HUES48 (cell line): ENCODE measurements at regions not wholly inside any gene's neighbourhood (a gene's known extent, or its start where the extent isn't known, plus 50 kb on each side); places are given as distances from the start of the nearest gene placed in this dataset.

ENCODE experiments used
- H3K27ac ChIP-seq: one replicate; pipeline ENCODE4 v1.7.0; 2013; ENCODE audit warnings: low read depth, low read length, inconsistent platforms
- H3K27me3 ChIP-seq: 2 replicates; pipeline ENCODE4 v1.6.1; 2013; ENCODE audit warnings: mild to moderate bottlenecking, low read length; ENCODE audit not compliant: control insufficient read depth, insufficient read depth
- H3K36me3 ChIP-seq: 2 replicates; pipeline ENCODE4 v1.6.1; 2013; ENCODE audit warnings: low read length; ENCODE audit not compliant: control insufficient read depth, insufficient read depth
- H3K4me1 ChIP-seq: 2 replicates; pipeline ENCODE4 v1.6.1; 2013; ENCODE audit warnings: mild to moderate bottlenecking, low read length; ENCODE audit not compliant: control insufficient read depth, insufficient read depth
- H3K4me3 ChIP-seq: 2 replicates; pipeline ENCODE4 v1.5.1; 2013; ENCODE audit warnings: mild to moderate bottlenecking, low read depth, low read length
- H3K9ac ChIP-seq: 2 replicates; pipeline ENCODE4 v1.6.1; 2013; ENCODE audit warnings: mild to moderate bottlenecking, low read depth, low read length, moderate library complexity
- H3K9me3 ChIP-seq: 2 replicates; pipeline ENCODE4 v1.6.1; 2013; ENCODE audit warnings: low read length; ENCODE audit not compliant: control insufficient read depth, insufficient read depth

GRCh38 chr5:60195083-60195482 lies 301.6 kb upstream of the PDE4D start:
- H3K36me3 ChIP-seq, result no peaks in the 10 kb centered on the region
- no peak overlapping the region for H3K9ac ChIP-seq
- no peaks in the 10 kb centered on the region for H3K4me1 ChIP-seq
- no peaks in the 10 kb centered on the region for H3K9me3 ChIP-seq
- no peaks in the 10 kb centered on the region for H3K27me3 ChIP-seq
- no peak overlapping the region for H3K27ac ChIP-seq
- H3K4me3 ChIP-seq, result no peak overlapping the region

- no peaks in the 10 kb centered on the region for H3K36me3 ChIP-seq
- no peaks in the 10 kb centered on the region for H3K27me3 ChIP-seq
- H3K27ac ChIP-seq, result no peak overlapping the region
- no peak overlapping the region for H3K4me3 ChIP-seq
- no peak overlapping the region for H3K9ac ChIP-seq
- H3K4me1 ChIP-seq, result no peaks in the 10 kb centered on the region
- no peaks in the 10 kb centered on the region for H3K9me3 ChIP-seq
These were observed 291.9 kb upstream of the PDE4D start for GRCh38 chr5:60185231-60186099.

GRCh38 chr5:60184606-60185005 lies 291.1 kb upstream of the PDE4D start:
- Histone ChIP-seq H3K4me1 (no peaks in the 10 kb centered on the region), H3K36me3 (no peaks in the 10 kb centered on the region), H3K27ac (no peak overlapping the region), H3K4me3 (no peak overlapping the region), H3K9me3 (no peaks in the 10 kb centered on the region), H3K9ac (no peak overlapping the region), H3K27me3 (no peaks in the 10 kb centered on the region)

DNA sequence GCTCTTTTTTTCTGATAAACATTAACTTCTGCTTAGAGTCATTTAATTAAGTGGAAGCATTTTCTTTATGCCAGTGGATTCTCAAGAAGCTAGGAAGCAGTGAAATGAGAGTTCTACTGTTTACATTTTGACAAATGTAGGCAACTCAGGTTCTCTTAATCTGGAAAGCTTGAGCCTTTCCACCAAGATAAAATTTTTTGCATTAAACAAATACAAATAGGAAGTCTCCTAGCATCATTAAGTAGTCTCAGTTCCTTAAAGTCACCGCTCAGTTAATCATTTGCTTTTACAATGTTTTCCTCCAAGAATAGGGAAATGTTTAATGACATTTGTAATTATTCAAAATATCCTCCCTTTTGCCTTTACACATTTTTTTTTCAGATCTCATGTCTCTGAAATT lies 290.4 kb upstream of the PDE4D start:
- Histone ChIP-seq H3K4me3 (no peak overlapping the region), H3K9ac (no peak overlapping the region), H3K36me3 (no peaks in the 10 kb centered on the region), H3K4me1 (no peaks in the 10 kb centered on the region), H3K27ac (no peak overlapping the region), H3K9me3 (no peaks in the 10 kb centered on the region), H3K27me3 (no peaks in the 10 kb centered on the region)

DNA sequence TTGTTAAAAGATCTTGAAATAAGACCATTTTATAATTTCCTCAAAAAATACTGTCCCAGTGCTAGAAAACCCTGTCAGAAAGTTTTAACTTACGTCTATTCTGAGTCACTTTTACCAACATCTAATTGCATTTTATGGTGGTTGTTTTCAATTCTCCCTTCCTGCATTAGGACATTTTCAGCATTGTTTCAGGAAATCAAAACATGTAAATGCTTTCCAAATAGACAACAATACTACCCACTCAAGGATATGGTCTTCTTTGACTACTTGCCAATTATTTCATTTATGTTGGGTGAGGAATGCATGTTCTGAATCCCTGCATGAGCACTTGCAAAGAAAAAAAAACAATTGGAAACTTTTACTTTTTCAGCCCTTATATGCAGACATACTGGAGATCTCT lies 284.6 kb upstream of the PDE4D start:
- no peaks in the 10 kb centered on the region for H3K36me3 ChIP-seq
- no peak overlapping the region for H3K9ac ChIP-seq
- no peak overlapping the region for H3K4me3 ChIP-seq
- no peak overlapping the region for H3K27ac ChIP-seq
- no peaks in the 10 kb centered on the region for H3K9me3 ChIP-seq
- H3K27me3 ChIP-seq, result no peaks in the 10 kb centered on the region
- H3K4me1 ChIP-seq, result no peaks in the 10 kb centered on the region

- no peak overlapping the region for H3K27ac ChIP-seq
These were observed 284.1 kb upstream of the PDE4D start for GRCh38 chr5:60177596-60177995.

DNA sequence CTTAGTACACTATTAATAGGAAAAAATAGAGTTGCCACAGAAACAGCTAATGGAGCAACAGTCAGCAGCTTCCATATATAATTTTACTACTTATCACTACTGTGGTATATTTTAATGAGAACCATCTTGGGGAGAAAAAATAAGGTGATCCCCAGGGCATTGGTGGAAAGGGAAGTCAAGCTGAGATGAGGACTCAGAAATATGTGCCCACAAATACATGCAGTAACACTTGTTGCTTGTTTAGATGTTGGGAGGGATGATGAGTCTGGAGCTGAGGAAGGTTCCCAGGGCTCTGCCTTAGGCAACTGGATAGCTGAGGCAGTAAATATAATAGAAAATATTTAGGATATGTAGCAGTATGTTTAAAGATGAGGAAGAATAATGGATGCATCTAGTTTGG lies 280.1 kb upstream of the PDE4D start:
- Histone ChIP-seq H3K4me1 (peaks cover 4% of the 10 kb centered on the region; the same call in 1 of the 2 replicates), H3K9me3 (no peaks in the 10 kb centered on the region), H3K27me3 (no peaks in the 10 kb centered on the region), H3K36me3 (no peaks in the 10 kb centered on the region), H3K27ac (no peak overlapping the region), H3K9ac (no peak overlapping the region), H3K4me3 (no peak overlapping the region)

More at GRCh38 chr5:60177596-60177995, 284.1 kb upstream of the PDE4D start:
- Histone ChIP-seq H3K4me1 (peaks cover 3% of the 10 kb centered on the region; the same call in 1 of the 2 replicates), H3K4me3 (no peak overlapping the region), H3K27me3 (no peaks in the 10 kb centered on the region), H3K36me3 (no peaks in the 10 kb centered on the region), H3K9me3 (no peaks in the 10 kb centered on the region), H3K9ac (no peak overlapping the region)

DNA sequence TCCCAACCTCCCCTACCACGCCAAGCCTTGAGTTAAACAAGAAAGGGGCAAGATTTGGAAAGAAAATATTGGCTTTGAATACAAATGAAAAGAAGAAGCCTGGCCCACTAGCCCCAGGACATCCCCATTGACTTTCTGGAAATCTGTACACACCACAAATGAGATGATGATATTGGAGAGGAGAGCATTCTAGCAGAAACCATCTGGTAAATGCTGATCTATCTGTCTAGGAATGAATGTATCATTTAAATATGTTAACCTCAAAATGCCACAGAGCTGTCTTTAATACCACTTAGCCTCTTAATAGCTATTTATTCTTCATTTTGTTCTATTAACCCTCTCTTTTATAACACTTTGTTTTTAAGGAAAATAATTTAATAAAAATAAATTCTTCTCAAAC lies 270.2 kb upstream of the PDE4D start:
- H3K27ac ChIP-seq, result no peak overlapping the region
- no peaks in the 10 kb centered on the region for H3K36me3 ChIP-seq

DNA sequence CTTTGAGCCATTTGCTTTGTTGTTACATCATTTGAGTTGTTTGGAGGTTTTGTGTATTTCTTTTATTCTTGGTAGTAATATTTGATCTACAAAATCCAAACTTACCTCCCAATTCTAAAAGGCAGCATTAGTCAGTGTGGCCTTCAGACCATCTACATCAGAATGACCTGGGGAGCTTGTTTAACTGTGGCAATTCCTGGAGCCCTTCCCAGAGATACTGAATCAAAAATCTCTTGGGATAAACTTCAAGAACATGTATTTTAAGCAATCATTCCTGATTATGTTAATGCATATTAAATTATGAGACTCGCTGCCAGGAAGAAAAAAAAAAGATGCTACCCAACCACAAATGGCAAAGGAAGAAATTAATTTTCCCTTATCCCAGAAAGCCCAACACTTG lies 268.9 kb upstream of the PDE4D start:
- no peaks in the 10 kb centered on the region for H3K36me3 ChIP-seq
- H3K9ac ChIP-seq, result no peak overlapping the region
- no peaks in the 10 kb centered on the region for H3K9me3 ChIP-seq
- H3K4me3 ChIP-seq, result no peak overlapping the region
- no peaks in the 10 kb centered on the region for H3K27me3 ChIP-seq
- H3K4me1 ChIP-seq, result no peaks in the 10 kb centered on the region
- no peak overlapping the region for H3K27ac ChIP-seq

More for the DNA sequence above, 270.2 kb upstream of the PDE4D start:
- no peaks in the 10 kb centered on the region for H3K9me3 ChIP-seq
- no peaks in the 10 kb centered on the region for H3K27me3 ChIP-seq
- H3K4me3 ChIP-seq, result no peak overlapping the region
- H3K4me1 ChIP-seq, result no peaks in the 10 kb centered on the region
- no peak overlapping the region for H3K9ac ChIP-seq

GRCh38 chr5:60161340-60161934 lies 267.9 kb upstream of the PDE4D start:
- Histone ChIP-seq H3K4me1 (no peaks in the 10 kb centered on the region), H3K9me3 (no peaks in the 10 kb centered on the region), H3K27me3 (no peaks in the 10 kb centered on the region), H3K36me3 (no peaks in the 10 kb centered on the region), H3K27ac (no peak overlapping the region), H3K9ac (no peak overlapping the region), H3K4me3 (no peak overlapping the region)

DNA sequence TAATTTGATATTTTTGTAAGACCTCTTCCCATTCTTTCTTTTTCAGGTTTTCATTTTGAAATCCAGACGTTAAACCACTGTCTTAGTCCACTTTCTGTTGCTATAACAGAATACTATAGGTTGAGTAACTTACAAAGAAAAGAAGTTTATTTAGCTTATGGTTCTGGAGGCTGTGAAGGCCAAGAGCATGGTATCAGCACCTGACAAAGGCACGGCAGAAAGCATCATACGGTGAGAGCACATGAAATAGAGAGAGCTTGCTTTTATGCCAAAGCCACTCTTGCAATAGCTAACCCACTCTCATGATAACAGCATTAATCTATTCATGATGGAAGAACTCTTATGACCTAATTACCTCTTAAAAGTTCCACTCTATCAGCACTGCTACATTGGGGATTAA lies 255.6 kb upstream of the PDE4D start:
- H3K9ac ChIP-seq, result no peak overlapping the region
- H3K4me1 ChIP-seq, result no peaks in the 10 kb centered on the region
- no peaks in the 10 kb centered on the region for H3K27me3 ChIP-seq
- no peak overlapping the region for H3K27ac ChIP-seq
- no peaks in the 10 kb centered on the region for H3K36me3 ChIP-seq
- no peak overlapping the region for H3K4me3 ChIP-seq
- H3K9me3 ChIP-seq, result no peaks in the 10 kb centered on the region
